OCI-LY7 (cell line): ENCODE measurements at regions not wholly inside any gene's neighbourhood (a gene's known extent, or its start where the extent isn't known, plus 50 kb on each side); places are given as distances from the start of the nearest gene placed in this dataset.

Experiments
- CTCF ChIP-seq: fragments of 200-600 bp; sonication (generic); conservative IDR thresholded peaks from 2 replicates; pipeline ENCODE4 v1.5.1; 2014; ENCODE audit warnings: mild to moderate bottlenecking, antibody characterized with exemption, low read length, moderate library complexity, mixed read lengths
- EZH2phosphoT487 ChIP-seq: fragments of 200-600 bp; sonication (generic); IDR thresholded peaks from 2 replicates; pipeline ENCODE4 v1.6.1; 2018; ENCODE audit warnings: low read depth, borderline replicate concordance, mild to moderate bottlenecking, mixed run types, antibody characterized with exemption, low read length, moderate library complexity, mixed read lengths

- TF ChIP-seq CTCF = no peak
- TF ChIP-seq EZH2phosphoT487 = no peak
These were observed 148.5 kb upstream of the KCNK2 start for GRCh38 chr1:214934045-214934444.
